Prostate gland (tissue), 2 donors: ENCODE measurements at regions not wholly inside any gene's neighbourhood (a gene's known extent, or its start where the extent isn't known, plus 50 kb on each side); places are given as distances from the start of the nearest gene placed in this dataset.

Source experiments
- POLR2A ChIP-seq: fragments of 450-650 bp; IDR thresholded peaks from one replicate; pipeline ENCODE4 v1.6.1; 2016; ENCODE audit warnings: antibody characterized with exemption, mild to moderate bottlenecking
- POLR2AphosphoS5 ChIP-seq: sonication (generic); formaldehyde crosslinking; IDR thresholded peaks from one replicate; pipeline ENCODE4 v1.6.1; 2017; ENCODE audit warnings: antibody characterized with exemption
- TF ChIP-seq, protein P1 (sequence below), 4 experiments: fragments of 200-600 bp in 2 of 4; fragments of 450-650 bp in 2 of 4; sonication (generic) in 2 of 4; IDR thresholded peaks; 1 replicate in 3 of 4; 2 replicates in 1 of 4; pipeline ENCODE4 v1.5.1; 2016 to 2019; ENCODE audit warnings: antibody characterized with exemption in 4 of 4, mild to moderate bottlenecking in 2 of 4, moderate library complexity in 2 of 4

DNA sequence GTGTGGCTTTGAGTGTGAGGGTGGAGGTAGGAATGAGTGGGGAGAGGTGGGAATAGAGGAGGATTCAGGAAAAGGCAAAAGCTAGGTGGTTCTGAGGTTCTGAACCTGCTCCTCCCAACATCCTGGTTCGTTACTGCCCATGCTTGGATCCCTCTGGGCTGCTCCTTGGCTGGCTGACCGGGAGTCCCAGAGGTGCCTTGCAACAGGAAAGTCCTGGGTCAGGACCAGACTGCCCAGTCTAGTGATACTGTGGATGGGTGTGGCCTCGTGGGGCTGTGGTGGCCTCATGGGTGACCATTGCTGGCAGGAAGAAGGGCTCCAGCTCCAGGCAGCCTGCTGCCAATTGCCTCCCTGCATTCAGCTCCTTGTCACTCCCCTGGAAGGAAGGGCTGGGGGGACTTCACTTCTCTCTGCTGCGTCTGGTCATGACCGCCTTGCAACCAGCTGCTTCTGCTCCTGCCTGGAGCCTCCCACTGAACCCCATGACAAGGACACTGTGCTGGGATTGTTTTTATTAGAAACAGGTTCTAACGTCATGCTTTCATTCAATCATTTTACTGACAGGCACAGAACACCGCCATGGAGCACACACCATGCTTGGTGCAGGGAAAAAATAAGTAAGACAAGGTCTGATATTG lies 61.5 kb upstream of the UBL3 start:
- no peak for TF ChIP-seq POLR2A
- TF ChIP-seq, protein P1, sequence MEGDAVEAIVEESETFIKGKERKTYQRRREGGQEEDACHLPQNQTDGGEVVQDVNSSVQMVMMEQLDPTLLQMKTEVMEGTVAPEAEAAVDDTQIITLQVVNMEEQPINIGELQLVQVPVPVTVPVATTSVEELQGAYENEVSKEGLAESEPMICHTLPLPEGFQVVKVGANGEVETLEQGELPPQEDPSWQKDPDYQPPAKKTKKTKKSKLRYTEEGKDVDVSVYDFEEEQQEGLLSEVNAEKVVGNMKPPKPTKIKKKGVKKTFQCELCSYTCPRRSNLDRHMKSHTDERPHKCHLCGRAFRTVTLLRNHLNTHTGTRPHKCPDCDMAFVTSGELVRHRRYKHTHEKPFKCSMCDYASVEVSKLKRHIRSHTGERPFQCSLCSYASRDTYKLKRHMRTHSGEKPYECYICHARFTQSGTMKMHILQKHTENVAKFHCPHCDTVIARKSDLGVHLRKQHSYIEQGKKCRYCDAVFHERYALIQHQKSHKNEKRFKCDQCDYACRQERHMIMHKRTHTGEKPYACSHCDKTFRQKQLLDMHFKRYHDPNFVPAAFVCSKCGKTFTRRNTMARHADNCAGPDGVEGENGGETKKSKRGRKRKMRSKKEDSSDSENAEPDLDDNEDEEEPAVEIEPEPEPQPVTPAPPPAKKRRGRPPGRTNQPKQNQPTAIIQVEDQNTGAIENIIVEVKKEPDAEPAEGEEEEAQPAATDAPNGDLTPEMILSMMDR (IDR thresholded peaks at IDR 0.05) = no peak
- no peak for TF ChIP-seq POLR2AphosphoS5
